OCI-LY3 (cell line): ENCODE measurements at regions not wholly inside any gene's neighbourhood (a gene's known extent, or its start where the extent isn't known, plus 50 kb on each side); places are given as distances from the start of the nearest gene placed in this dataset.

Experiments
- EZH2phosphoT487 ChIP-seq: fragments of 200-600 bp; shearing (Covaris generic); IDR thresholded peaks from 2 replicates; pipeline ENCODE4 v1.6.1; 2018; ENCODE audit warnings: antibody characterized with exemption, mixed run types, low read depth
- TF ChIP-seq, protein P1 (sequence below): fragments of 200-600, 300-600 bp; sonication (generic); IDR thresholded peaks from 2 replicates; pipeline ENCODE4 v1.5.1; 2014; ENCODE audit warnings: antibody characterized with exemption, low read length, low read depth

DNA sequence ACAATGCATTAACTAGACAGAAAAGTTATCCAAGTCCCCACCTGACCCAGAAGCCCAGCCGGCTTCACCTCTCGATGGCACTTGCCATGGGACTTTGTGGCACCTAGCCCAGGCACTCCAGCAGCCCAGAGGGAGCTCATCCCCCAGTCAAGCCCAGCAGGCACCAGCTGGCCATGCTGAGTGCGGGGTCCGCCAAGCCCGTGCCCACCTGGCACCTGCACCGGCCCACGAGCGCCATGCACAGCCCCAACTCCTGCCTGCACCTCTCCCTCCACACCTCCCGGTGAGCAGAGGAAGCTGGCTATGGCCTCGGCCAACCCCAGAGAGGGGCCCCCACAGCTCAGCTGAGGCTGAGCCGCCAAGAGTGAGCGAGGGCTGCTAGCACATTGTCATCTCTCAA, 1759.1 kb downstream of the OLFM4 start:
- TF ChIP-seq, protein P1, sequence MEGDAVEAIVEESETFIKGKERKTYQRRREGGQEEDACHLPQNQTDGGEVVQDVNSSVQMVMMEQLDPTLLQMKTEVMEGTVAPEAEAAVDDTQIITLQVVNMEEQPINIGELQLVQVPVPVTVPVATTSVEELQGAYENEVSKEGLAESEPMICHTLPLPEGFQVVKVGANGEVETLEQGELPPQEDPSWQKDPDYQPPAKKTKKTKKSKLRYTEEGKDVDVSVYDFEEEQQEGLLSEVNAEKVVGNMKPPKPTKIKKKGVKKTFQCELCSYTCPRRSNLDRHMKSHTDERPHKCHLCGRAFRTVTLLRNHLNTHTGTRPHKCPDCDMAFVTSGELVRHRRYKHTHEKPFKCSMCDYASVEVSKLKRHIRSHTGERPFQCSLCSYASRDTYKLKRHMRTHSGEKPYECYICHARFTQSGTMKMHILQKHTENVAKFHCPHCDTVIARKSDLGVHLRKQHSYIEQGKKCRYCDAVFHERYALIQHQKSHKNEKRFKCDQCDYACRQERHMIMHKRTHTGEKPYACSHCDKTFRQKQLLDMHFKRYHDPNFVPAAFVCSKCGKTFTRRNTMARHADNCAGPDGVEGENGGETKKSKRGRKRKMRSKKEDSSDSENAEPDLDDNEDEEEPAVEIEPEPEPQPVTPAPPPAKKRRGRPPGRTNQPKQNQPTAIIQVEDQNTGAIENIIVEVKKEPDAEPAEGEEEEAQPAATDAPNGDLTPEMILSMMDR = no peak
- no peak for TF ChIP-seq EZH2phosphoT487
